NOMO-1 treated with dmso at 0.1 percent for 144 hours (cell line): ENCODE measurements at regions not wholly inside any gene's neighbourhood (a gene's known extent, or its start where the extent isn't known, plus 50 kb on each side); places are given as distances from the start of the nearest gene placed in this dataset.
"Not testable (repeated sequence)": the region's sequence is repeated elsewhere in the genome, so short reads cannot be mapped to it uniquely, and the experiment has no call there.

Experiments used
- DNase-seq: peaks from one replicate; lab custom pipeline; 2025; ENCODE audit not compliant: unreplicated experiment; lab: John Stamatoyannopoulos, UW

DNA sequence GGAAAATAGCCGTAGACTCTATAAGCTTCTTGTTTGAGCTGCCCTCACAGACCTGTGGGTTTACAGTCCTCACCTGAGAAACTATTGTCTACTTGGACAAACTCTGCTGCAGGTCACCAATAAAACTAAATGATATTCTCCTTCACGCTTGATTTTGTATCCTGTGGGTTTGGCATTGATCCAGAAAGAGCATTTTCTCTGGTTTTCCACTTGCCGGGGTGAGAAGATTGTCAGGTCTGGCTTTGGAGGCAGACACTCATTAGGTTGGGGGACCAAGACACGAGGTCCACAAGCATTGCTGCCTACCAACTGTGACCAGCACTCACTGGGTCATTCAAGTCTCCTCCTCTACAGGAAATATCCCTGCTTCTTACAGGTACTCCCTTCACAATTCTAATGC lies 68.5 kb downstream of the CDC14C start:
- no peak for DNase-seq

DNA sequence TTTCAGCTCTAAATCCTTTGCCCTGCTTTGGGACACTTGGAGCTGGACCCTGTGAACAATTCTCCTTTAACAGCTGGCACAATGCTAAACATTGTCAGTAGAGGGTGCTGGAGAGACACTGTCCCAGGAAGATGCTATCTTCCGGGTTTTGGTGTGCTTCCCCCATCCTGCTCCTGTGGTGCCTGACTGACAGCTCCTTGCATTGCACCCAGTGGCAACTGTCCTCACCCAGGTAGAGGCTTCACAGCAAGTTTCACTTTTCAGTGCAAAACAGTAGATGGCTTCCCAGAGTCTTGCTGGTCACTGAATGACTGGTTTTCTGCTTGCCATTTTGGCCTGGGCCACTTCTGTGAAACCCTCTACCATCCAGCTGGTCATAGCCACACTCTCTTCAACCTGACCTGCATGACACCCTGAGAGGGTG lies 77.3 kb downstream of the CDC14C start:
- DNase-seq: peak; percentile 29

DNA sequence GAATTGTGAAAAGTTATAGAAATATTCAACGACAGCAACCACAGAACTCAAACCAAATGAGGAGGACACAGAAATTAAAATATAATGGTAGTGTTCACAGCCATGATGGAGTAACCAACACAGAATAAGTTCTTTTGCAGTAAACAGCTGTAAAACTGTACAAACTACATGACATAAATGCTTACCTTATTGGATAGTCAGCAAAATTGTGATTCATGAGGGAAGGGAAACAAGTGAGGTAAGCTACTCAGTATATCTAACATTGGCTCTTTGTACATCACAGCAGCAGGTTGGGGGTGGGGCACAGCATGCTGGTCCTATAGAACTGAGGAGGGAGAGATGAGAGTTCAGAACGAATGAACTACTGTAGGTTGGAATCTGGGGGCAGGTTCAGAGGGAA lies 86.4 kb downstream of the CDC14C start:
- DNase-seq: no peak

DNA sequence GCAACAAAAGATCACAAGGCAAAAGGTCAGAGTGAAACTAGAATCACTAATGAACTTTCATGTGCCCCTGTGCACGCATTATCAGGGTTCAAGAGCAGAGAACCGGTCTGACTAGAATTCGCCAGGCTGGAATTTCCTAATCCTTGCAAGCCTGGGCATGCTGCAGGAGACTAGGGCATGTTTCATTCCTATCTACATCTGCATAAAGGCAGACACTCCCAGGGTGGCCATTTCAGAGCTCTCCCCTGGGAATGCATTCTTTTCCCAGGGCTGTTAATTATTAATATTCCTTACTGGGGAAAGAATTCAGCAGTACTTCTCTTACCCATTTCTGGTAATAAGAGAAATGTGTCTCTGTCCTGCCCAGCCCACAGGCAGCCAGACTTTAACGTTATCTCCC lies 90.5 kb downstream of the CDC14C start:
- no peak for DNase-seq

DNA sequence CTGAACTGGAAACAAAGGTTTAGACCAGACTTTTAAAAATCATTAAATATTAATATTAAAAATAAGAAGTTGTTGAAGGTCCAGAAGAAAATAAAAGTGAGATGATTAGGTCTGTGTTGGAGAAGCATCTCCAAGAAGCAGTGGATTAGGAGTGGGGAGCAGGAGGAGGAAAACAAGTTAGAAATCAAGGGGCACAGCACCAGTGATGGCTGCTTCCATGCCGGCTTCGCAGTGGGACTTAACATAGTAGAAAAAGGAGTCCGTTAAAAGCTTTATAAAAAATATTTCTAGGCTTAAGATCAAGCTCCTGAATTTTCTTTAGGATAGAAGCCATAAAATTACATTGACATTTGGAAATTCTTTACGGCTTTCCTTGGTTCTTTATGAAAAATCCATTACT lies 95.8 kb downstream of the CDC14C start:
- DNase-seq: no peak

DNA sequence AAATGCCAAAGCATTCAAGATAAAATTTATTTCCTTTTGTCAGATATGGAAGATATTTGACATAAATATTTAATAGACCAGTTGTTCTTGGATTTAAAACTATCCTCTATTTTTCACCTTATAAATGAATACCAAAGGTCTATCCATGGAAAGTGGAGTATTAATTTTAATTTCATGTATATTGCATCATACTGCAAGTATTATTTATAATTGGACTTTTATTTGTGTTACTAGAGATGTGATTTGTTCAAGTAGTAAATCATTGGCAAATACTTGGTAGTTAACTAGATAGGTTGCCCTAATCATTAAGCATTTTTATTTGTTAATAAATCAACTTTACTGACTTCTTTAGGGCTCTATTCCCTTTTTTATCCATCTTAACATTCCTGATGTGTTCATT lies 98.1 kb downstream of the CDC14C start:
- DNase-seq: no peak

DNA sequence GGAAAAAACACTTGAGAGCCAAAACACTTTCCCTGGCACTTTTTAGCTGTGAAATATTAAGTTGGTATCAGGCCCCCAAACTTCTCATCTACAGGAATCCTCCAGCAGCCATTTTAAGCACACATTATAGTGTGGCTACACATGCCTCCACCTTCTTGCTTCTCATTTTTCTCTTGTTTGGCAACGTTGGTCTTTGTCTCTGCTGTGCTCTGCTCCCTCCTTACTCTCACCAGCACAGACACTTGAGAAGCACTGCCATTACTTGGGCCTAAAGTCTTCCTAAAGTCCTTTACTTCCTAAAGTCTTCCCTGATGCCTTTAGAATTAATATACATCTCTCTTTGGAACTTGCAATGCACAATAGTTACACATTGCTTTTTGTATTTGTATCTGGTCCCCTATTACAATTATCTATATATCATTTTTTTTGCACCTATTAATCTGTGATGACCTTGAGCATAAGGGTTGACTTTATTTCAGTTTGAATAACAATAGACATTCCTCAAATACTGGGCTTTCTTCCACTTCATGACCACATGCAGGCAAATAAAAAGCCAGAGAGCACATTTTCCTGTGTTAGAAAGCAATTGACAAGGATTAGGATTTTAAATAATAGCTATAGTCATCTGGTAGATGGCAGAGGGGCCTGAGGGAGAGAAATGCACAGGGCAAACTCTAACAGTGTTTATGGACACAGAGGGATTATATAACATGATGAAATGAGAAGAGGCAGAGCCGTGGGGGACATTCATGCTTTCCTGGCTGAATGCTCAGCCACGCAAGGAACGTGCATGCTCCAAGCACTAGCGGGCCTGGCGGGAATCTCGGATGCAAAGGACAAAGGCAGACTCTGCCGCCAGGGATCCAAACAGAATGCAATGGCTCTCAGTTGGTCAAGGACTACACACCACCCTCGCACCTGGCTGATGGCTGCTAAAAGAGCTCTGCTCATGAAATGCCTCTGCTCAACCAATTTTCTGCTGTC lies 99.3 kb downstream of the CDC14C start:
- no peak for DNase-seq

DNA sequence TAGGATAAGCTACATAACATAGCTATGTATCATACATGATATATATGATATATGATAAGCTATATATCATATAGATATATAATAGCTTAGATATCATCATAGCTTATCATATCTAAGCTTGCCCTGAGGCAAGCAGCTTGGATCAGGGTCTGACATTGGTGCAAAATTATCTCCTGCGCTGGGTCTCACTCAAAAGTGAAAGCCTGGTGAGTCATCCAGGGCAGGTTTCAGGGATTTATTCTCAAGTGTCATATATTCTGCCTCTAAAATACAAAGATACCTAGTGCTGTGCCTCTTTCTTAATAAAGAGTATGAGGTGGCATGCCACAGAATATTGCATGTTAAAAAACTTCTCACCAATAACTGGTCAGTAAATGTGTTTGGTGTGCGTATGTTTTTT lies 105.9 kb downstream of the CDC14C start:
- DNase-seq: no peak

DNA sequence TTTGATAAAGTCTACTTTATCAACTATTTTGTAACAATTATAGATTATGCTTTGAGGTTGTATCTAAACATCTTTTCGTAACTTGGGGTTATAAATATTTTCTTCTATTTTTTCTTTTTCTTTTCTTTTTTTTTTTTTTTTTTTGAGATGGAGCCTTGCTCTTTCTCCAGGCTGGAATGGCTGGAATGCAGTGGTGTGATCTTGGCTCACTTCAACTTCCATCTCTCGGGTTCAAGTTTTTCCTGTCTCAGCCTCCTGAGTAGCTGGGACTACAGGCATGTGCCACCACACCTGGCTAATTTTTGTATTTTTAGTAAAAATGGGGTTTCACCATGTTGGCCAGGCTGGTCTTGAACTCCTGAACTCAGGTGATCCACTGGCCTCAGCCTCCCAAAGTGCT lies 108.8 kb downstream of the CDC14C start:
- not testable (repeated sequence) for DNase-seq

DNA sequence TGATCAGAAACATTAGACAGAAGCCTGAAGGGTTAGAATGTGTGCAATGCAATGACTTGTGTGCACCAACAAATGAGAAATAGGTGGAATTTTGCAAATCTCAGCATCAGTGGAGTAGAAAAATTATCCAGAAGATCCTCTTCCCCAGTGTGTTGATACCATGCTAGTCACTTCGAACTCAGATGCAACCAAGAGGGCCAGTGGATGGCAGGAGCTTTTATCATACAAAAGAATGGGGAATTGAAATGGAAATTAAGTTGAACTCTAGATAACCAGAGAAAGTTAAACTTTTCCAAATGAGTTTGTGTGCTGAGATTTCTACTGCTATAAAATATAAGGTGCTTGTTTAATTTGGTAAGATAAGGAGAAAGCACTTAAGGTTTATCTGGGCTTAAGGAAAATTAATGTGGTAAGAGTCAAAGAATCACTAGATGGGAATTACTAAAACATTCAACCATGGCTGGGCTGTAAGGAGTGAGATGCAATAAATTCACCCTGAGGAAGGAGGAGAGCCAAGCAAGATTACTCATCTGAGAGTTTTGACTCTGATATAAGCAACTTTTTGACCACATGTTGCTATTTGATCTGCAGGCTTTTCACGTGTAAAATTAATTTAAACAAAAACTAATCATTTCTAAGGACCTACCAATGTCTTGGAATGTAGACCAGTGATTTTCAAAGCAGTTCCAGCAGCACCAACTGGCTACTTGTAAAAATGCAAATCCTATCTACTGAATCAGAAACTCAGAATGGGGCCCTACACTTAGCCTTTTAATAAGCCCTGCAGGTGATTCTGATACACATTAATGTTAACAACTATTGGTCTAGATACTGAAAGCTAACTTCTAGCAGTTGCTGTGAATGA lies 113.2 kb downstream of the CDC14C start:
- no peak for DNase-seq

DNA sequence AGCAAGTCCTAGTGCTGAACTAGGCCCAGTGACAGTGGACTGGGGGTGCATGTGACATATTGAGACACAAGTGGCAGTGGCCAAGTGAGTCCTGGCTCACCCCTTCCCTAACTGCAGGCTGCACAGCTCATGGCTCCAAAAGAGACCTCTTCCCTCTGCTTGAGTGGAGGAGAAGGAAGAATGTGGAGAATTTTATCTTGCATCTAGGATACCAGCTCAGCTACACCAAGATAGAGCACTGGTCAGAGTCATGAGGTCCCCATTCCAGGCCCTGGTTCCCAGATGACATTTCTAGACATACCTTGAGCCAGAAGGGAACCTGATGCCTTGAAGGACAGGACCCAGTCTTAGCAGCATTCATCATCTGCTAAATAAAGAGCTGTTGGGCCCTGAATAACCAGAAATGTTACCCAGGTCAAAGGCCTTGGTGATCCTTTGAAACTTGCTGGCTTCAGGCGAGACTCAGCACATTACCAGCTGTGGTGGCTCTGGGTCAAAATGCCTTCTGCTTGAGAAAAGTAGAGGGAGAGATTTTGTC lies 114.5 kb downstream of the CDC14C start:
- no peak for DNase-seq

DNA sequence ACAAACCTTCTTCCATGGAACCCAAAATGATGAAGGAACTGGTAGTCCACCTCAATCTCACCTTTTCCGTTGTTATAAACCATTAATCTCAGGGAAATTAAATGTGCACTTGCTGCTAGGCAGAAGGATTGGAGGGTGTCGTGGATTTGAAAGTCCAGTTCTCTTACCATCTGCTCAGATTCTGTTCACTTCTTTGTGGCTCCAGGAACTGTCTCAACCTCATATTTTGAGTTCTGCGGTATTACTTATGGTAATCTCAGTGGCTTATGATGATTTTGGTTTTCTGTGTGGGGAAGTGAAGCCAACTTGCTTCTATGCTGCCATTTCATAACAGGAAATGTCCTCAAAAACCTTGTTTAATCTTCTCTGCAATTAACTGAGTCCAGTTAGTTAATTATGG lies 136.4 kb downstream of the CDC14C start:
- peak; percentile 77 for DNase-seq

DNA sequence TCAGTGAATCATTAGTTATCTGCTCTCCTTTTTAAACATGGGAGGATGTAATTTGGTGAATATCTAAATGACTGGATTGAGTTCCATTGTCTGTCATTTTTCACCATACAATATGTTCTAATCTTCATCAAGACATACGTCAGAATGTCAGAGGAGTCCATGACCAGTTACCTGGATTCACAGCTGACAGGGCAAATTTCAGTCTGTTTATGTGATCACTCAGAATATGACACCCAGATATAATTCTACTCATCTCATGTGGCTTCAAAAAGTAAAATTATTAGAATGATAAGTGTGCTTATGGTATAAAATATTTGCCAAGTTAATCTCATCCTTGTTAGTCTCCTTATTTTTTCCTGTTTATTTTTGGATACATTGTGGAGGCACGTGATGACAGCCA lies 150.2 kb downstream of the CDC14C start:
- DNase-seq: no peak

DNA sequence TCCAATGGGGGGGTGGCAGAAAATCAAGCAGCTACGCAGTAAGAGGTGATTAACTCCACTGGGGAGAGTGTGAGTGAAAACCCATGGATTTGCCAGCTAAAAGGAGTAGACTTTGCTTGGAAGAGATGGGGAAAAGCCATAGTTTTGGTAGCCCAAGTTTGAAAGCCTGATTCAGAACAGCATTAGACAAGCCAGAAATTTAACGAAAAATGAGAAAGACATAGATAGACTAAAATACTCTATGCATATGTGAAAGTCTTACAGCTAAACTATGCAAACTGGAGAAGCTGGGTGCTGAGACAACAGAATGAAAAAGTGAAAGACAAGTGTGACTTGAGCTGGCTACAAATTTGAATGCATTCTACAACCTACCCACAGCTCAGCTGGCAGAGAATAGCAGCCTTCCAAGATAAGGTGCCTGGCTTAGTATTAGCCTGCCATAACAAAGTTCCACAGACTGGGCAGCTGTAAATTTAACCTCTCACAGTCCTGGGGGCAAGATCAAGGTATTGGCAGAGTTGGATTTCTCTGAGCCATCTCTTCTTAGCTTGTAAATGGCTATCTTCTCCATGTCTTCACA lies 156.6 kb downstream of the CDC14C start:
- DNase-seq: no peak

DNA sequence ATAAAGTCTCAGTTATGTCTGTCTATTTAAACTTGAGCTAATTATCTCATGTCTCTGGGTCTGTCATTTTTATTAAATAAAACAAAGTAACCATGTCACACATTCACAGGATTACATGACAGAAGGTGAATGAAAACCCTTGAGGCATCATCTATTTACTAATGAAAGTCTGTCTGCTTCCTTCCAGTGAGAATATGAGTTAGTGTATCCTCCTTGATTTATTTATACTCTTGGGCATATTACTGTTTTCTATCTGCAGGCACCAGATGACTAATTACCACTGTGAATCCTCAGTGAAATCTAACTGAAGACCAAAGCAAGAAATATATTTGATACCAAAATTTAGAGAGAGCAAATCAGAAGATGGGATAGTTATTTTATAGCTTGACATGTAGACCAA lies 163.7 kb downstream of the CDC14C start:
- DNase-seq: no peak

DNA sequence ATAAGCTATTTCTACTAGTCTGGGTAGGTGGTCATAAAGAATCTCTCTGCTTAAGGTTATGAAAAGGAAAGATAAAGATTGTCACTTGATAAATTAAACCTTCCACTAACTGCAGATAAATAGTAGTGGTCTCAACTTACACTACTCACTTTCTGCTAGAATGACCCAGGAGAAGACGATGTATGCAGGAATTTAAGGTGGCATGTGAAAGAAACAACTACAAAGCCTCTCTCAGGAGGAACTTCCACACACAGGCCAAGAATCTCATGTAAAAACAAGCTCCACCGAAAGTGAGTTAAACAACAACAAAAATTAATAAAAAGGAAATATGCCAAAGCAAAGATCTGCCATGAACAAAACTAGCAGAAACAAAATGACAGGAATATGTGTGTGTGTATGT lies 165.4 kb downstream of the CDC14C start:
- DNase-seq: no peak

DNA sequence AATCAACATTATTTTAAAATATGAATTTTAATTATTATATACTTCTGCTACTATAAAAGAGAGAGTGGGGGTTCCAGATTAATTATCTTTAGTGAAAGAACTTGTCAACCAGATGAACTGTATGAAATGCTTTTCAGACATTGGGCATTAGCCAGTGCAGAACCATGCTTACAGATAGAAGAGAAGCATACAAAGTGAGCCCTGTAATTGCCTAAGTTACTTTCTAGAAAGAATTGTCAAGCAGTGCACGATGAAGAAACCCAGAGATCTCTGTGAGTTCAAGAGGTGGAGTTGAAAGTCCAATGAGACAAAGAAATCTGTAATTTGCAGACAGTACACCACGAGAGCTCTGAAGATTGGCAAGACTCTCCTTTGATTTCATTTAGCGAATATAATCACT lies 166.7 kb downstream of the CDC14C start:
- no peak for DNase-seq

DNA sequence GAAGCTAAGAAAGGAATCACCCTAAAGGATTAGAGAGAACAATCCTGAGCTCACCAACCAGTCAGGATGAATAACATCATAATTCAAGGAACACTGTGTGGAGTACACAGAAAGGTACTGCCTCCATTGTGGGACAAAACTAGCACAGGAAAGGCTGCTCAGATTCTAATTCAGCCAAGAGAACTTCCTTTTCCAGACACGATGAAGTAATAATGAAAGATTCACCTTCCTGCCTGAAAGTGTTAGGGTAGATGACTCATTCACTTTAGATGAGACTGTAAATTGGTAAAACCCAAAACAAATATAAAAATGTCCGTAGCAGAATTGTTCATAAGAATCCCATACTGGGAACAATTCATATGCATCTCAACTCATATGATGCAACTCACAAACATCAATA lies 167.2 kb downstream of the CDC14C start:
- DNase-seq: no peak

DNA sequence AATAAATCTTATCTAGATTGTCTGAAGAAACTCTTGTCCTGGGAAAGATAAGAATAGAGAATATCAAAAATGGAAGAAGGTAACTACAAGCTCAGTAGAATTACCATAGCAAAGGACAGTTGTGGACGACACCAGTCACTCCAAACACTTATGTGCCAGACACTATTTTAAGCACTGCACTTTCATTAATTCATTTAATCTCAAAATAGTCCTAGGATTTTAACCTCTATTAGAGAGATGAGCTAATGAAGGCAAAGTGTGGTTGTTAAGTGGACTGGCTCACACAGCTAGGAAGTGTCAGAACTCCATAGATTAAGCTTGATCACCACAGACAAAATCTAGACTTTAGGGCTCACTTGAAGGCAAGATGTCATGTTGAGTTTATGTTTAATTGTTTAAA lies 168.9 kb downstream of the CDC14C start:
- DNase-seq: no peak

DNA sequence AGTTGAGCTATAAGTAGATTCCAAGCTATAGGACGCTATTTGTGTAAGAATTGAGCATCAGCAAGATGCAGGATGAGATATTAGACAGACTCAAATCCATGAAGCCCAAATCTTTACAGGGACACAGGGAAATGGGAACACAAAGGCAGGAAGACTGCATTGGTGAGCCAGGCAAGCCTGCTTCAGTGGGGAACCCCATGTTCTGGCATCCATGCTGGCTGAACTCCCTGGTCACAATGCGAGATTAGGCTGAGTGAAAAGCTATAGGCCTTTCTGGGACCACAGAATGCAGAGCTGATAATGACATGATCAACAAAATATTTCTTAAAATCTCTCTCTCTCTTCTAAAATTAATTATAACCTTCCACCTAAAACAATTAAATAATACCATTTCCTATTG lies 170.5 kb downstream of the CDC14C start:
- no peak for DNase-seq

DNA sequence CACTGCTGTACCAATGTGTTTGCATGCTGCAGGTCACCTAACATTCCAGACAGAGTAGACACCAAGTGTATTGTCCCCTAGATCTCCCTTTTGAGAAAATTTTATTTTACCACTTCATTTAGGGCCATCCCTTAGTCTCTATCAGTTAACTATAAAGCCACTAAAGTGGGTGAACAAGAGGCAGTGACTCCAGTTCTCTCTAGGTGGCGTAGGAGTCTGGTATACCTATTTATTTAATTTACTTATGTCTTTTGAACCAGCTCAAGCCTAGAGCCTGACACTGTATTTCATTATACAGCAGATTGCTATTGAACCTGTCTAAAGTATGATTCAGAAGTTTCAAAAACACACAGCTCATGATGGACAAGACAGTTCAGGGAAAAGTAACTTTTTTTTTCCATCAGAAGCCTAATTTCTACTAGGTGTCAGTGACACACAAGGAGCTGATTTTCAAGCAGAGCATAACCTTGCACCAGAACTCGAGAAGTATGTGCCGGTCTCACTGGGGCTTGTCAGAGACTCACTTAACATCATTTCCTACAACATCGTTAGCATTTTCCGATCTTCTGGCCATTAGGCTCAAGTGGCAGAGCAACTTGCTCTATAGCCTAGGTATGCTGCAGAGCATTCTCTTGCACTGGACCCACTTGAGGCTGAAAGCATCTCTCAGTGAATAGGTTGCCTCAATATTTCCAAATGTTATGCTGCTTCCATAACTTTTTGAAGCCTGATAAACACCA lies 175.4 kb downstream of the CDC14C start:
- no peak for DNase-seq
